HEK293 (cell line): ENCODE measurements at regions not wholly inside any gene's neighbourhood (a gene's known extent, or its start where the extent isn't known, plus 50 kb on each side); places are given as distances from the start of the nearest gene placed in this dataset.

Source experiments
- CTCF ChIA-PET: fragments of 350-600 bp; formaldehyde crosslinking; extraction: SDS; loops from one replicate; lab custom pipeline; 2021; ENCODE audit warnings: antibody characterized with exemption; lab: Yijun Ruan, JAX
- POLR2A ChIA-PET: fragments of 300-600 bp; formaldehyde crosslinking; extraction: SDS; loops from one replicate; lab custom pipeline; 2020; ENCODE audit warnings: antibody characterized with exemption, inconsistent platforms; lab: Yijun Ruan, JAX
- H3K27ac ChIP-seq: fragments of 200-500 bp; sonication (Bioruptor generic); 2 replicates; pipeline ENCODE4 v1.5.1; 2014; ENCODE audit warnings: low read depth, low read length, control low read depth, inconsistent platforms; ENCODE audit errors: extremely low read depth
- H3K36me3 ChIP-seq, 2 experiments: fragments of 200-500 bp in 1 of 2; sonication (Bioruptor generic) in 1 of 2; 1 replicate in 1 of 2; 2 replicates in 1 of 2; pipeline ENCODE4 v1.5.1; 2014 to 2017; ENCODE audit warnings: inconsistent platforms in 2 of 2, low read length in 2 of 2; ENCODE audit not compliant: control insufficient read depth in 2 of 2, insufficient read depth in 1 of 2
- H3K4me1 ChIP-seq: fragments of 200-500 bp; sonication (Bioruptor generic); 2 replicates; pipeline ENCODE4 v1.5.1; 2014; ENCODE audit warnings: mild to moderate bottlenecking, low read length, inconsistent platforms; ENCODE audit not compliant: control insufficient read depth, insufficient read depth
- H3K4me3 ChIP-seq: 2 replicates; pipeline ENCODE4 v1.5.1; 2011; ENCODE audit warnings: low read depth, mild to moderate bottlenecking, control low read depth, low read length, moderate library complexity
- H3K9me3 ChIP-seq: fragments of 200-500 bp; sonication (Bioruptor generic); 2 replicates; pipeline ENCODE4 v1.5.1; 2014; ENCODE audit warnings: low read depth, low read length, inconsistent platforms; ENCODE audit not compliant: control insufficient read depth, insufficient read depth
- EGR2 ChIP-seq: fragments of 450-650 bp; formaldehyde crosslinking; IDR thresholded peaks from 2 replicates; pipeline ENCODE4 v1.5.1; 2016; ENCODE audit warnings: low read depth, missing biosample characterization, missing genetic modification characterization
- MZF1 ChIP-seq: fragments of 450-650 bp; formaldehyde crosslinking; IDR thresholded peaks from 2 replicates; pipeline ENCODE4 v1.5.1; 2017; ENCODE audit warnings: missing biosample characterization, missing genetic modification characterization, borderline replicate concordance
- RBAK ChIP-seq: fragments of 450-650 bp; formaldehyde crosslinking; IDR thresholded peaks from 2 replicates; pipeline ENCODE4 v1.5.1; 2016; ENCODE audit warnings: missing biosample characterization, missing genetic modification characterization
- ZNF146 ChIP-seq: fragments of 450-650 bp; formaldehyde crosslinking; IDR thresholded peaks from 2 replicates; pipeline ENCODE4 v1.5.1; 2016; ENCODE audit warnings: missing biosample characterization, missing genetic modification characterization
- ZNF248 ChIP-seq: fragments of 450-650 bp; formaldehyde crosslinking; IDR thresholded peaks from 2 replicates; pipeline ENCODE4 v1.5.1; 2017; ENCODE audit warnings: missing biosample characterization, missing genetic modification characterization
- ZNF324 ChIP-seq: fragments of 450-650 bp; formaldehyde crosslinking; IDR thresholded peaks from 2 replicates; pipeline ENCODE4 v1.5.1; 2016; ENCODE audit warnings: missing biosample characterization, missing genetic modification characterization
- ZNF416 ChIP-seq: fragments of 450-650 bp; formaldehyde crosslinking; IDR thresholded peaks from 2 replicates; pipeline ENCODE4 v1.5.1; 2016; ENCODE audit warnings: missing biosample characterization, missing genetic modification characterization
- ZNF433 ChIP-seq: fragments of 450-650 bp; formaldehyde crosslinking; IDR thresholded peaks from 2 replicates; pipeline ENCODE4 v1.5.1; 2016; ENCODE audit warnings: missing biosample characterization, missing genetic modification characterization, low read depth
- ZNF48 ChIP-seq: fragments of 450-650 bp; formaldehyde crosslinking; IDR thresholded peaks from 2 replicates; pipeline ENCODE4 v1.5.1; 2016; ENCODE audit warnings: missing biosample characterization, missing genetic modification characterization
- ZNF548 ChIP-seq: fragments of 450-650 bp; formaldehyde crosslinking; IDR thresholded peaks from 2 replicates; pipeline ENCODE4 v1.5.1; 2016; ENCODE audit warnings: missing biosample characterization, missing genetic modification characterization
- ZNF664 ChIP-seq: fragments of 450-650 bp; formaldehyde crosslinking; IDR thresholded peaks from 2 replicates; pipeline ENCODE4 v1.5.1; 2016; ENCODE audit warnings: missing biosample characterization, missing genetic modification characterization
- ZNF677 ChIP-seq: fragments of 450-650 bp; IDR thresholded peaks from 2 replicates; pipeline ENCODE4 v1.5.0; 2018; ENCODE audit warnings: missing biosample characterization, mild to moderate bottlenecking, missing genetic modification characterization, moderate library complexity
- ZNF777 ChIP-seq: fragments of 450-650 bp; formaldehyde crosslinking; IDR thresholded peaks from 2 replicates; pipeline ENCODE4 v1.5.1; 2017; ENCODE audit warnings: missing biosample characterization, missing genetic modification characterization, borderline replicate concordance
- ZNF785 ChIP-seq: fragments of 450-650 bp; formaldehyde crosslinking; IDR thresholded peaks from 2 replicates; pipeline ENCODE4 v1.5.1; 2016; ENCODE audit warnings: missing biosample characterization, missing genetic modification characterization
- TF ChIP-seq, protein P1 (sequence below): fragments of 450-650 bp; formaldehyde crosslinking; IDR thresholded peaks from 2 replicates; pipeline ENCODE4 v1.5.1; 2017; ENCODE audit warnings: missing biosample characterization, missing genetic modification characterization
- TF ChIP-seq, protein P2 (sequence below): fragments of 450-650 bp; formaldehyde crosslinking; IDR thresholded peaks from 2 replicates; pipeline ENCODE4 v1.5.1; 2016; ENCODE audit warnings: missing biosample characterization, missing genetic modification characterization
- TF ChIP-seq, protein P3 (sequence below): fragments of 450-650 bp; formaldehyde crosslinking; IDR thresholded peaks from 2 replicates; pipeline ENCODE4 v1.5.1; 2016; ENCODE audit warnings: missing biosample characterization, missing genetic modification characterization, borderline replicate concordance

DNA sequence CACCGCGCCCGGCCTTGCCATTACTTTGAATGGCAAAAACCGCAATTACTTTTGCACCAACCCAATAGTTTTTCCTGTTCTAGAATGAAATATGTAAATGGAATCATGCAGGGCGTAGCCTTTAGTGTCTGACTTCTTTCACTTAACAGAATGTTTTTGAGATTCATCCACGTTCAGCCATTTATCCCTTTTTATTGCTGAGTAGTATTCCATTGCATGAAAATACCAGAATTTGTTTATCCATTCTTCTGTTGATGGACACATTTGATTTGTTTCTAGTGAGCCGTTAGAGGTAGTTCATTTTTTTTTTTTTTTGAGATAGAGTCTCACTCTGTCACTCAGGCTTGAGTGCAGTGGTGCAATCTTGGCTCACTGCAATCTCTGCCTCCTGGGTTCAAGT is 90.6 kb downstream of the SLC25A47 start:
- H3K27ac ChIP-seq: no peak overlapping the region
- ChIA-PET CTCF (no interaction called here), POLR2A (no interaction called here)
- no peak overlapping the region for H3K4me3 ChIP-seq
- no peaks in the 10 kb centered on the region for H3K9me3 ChIP-seq
- H3K36me3 ChIP-seq: no peaks in the 10 kb centered on the region
- H3K4me1 ChIP-seq: peaks cover 2% of the 10 kb centered on the region; the same call in 1 of the 2 replicates
- no peak for TF ChIP-seq ZNF777 (tag by site-specific recombination)
- TF ChIP-seq ZNF324 (tag by site-specific recombination): no peak
- TF ChIP-seq ZNF146: peak; percentile 85

DNA sequence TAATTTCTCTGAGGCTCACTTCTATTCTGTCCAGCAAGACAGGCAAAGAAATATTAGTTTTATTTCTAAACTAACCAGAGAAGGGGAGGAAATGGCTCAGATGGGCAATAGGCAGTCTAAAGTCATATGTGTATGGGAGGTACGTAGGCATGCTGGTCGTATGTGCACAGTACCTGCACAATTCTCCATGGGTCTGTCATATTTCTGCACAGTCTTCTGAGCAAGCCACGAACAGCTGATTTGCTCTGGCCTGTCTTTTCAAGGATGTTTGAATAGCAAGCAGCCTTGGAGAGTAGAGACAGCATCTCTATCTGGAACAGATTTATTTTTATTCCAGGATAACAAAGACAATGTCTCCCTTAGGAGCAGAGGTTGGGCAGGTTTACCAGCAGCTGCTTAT is 92.1 kb downstream of the SLC25A47 start:
- Histone ChIP-seq H3K4me3 (no peak overlapping the region), H3K4me1 (no peaks in the 10 kb centered on the region; the same call in 1 of the 2 replicates), H3K36me3 (no peaks in the 10 kb centered on the region), H3K27ac (no peak overlapping the region), H3K9me3 (no peaks in the 10 kb centered on the region)
- ChIA-PET CTCF (interaction anchor here (0.8 kb wide), 1 partner anchor 31 kb away, joined by 3 read pairs; no protein-coding TSS in a partner anchor), POLR2A (no interaction called here)
- TF ChIP-seq ZNF248 (tag by site-specific recombination) (no peak), ZNF677 (tag by site-specific recombination) (no peak), RBAK (tag by site-specific recombination) (no peak), EGR2 (tag by site-specific recombination) (no peak), ZNF433 (no peak), ZNF548 (no peak), ZNF785 (tag by site-specific recombination) (no peak), ZNF664 (tag by site-specific recombination) (no peak), MZF1 (no peak), ZNF48 (tag by site-specific recombination) (no peak), ZNF416 (tag by site-specific recombination) (no peak), ZNF324 (tag by site-specific recombination) (no peak)
- TF ChIP-seq, protein P1, sequence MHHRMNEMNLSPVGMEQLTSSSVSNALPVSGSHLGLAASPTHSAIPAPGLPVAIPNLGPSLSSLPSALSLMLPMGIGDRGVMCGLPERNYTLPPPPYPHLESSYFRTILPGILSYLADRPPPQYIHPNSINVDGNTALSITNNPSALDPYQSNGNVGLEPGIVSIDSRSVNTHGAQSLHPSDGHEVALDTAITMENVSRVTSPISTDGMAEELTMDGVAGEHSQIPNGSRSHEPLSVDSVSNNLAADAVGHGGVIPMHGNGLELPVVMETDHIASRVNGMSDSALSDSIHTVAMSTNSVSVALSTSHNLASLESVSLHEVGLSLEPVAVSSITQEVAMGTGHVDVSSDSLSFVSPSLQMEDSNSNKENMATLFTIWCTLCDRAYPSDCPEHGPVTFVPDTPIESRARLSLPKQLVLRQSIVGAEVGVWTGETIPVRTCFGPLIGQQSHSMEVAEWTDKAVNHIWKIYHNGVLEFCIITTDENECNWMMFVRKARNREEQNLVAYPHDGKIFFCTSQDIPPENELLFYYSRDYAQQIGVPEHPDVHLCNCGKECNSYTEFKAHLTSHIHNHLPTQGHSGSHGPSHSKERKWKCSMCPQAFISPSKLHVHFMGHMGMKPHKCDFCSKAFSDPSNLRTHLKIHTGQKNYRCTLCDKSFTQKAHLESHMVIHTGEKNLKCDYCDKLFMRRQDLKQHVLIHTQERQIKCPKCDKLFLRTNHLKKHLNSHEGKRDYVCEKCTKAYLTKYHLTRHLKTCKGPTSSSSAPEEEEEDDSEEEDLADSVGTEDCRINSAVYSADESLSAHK (tag by site-specific recombination): no peak
- TF ChIP-seq, protein P2, sequence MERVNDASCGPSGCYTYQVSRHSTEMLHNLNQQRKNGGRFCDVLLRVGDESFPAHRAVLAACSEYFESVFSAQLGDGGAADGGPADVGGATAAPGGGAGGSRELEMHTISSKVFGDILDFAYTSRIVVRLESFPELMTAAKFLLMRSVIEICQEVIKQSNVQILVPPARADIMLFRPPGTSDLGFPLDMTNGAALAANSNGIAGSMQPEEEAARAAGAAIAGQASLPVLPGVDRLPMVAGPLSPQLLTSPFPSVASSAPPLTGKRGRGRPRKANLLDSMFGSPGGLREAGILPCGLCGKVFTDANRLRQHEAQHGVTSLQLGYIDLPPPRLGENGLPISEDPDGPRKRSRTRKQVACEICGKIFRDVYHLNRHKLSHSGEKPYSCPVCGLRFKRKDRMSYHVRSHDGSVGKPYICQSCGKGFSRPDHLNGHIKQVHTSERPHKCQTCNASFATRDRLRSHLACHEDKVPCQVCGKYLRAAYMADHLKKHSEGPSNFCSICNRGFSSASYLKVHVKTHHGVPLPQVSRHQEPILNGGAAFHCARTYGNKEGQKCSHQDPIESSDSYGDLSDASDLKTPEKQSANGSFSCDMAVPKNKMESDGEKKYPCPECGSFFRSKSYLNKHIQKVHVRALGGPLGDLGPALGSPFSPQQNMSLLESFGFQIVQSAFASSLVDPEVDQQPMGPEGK (tag by site-specific recombination): no peak
- TF ChIP-seq, protein P3, sequence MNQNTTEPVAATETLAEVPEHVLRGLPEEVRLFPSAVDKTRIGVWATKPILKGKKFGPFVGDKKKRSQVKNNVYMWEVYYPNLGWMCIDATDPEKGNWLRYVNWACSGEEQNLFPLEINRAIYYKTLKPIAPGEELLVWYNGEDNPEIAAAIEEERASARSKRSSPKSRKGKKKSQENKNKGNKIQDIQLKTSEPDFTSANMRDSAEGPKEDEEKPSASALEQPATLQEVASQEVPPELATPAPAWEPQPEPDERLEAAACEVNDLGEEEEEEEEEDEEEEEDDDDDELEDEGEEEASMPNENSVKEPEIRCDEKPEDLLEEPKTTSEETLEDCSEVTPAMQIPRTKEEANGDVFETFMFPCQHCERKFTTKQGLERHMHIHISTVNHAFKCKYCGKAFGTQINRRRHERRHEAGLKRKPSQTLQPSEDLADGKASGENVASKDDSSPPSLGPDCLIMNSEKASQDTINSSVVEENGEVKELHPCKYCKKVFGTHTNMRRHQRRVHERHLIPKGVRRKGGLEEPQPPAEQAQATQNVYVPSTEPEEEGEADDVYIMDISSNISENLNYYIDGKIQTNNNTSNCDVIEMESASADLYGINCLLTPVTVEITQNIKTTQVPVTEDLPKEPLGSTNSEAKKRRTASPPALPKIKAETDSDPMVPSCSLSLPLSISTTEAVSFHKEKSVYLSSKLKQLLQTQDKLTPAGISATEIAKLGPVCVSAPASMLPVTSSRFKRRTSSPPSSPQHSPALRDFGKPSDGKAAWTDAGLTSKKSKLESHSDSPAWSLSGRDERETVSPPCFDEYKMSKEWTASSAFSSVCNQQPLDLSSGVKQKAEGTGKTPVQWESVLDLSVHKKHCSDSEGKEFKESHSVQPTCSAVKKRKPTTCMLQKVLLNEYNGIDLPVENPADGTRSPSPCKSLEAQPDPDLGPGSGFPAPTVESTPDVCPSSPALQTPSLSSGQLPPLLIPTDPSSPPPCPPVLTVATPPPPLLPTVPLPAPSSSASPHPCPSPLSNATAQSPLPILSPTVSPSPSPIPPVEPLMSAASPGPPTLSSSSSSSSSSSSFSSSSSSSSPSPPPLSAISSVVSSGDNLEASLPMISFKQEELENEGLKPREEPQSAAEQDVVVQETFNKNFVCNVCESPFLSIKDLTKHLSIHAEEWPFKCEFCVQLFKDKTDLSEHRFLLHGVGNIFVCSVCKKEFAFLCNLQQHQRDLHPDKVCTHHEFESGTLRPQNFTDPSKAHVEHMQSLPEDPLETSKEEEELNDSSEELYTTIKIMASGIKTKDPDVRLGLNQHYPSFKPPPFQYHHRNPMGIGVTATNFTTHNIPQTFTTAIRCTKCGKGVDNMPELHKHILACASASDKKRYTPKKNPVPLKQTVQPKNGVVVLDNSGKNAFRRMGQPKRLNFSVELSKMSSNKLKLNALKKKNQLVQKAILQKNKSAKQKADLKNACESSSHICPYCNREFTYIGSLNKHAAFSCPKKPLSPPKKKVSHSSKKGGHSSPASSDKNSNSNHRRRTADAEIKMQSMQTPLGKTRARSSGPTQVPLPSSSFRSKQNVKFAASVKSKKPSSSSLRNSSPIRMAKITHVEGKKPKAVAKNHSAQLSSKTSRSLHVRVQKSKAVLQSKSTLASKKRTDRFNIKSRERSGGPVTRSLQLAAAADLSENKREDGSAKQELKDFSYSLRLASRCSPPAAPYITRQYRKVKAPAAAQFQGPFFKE (tag by site-specific recombination): no peak
